NCI-H82 treated with DMSO at 0.1 percent for 48 hours (cell line): ENCODE measurements at regions not wholly inside any gene's neighbourhood (a gene's known extent, or its start where the extent isn't known, plus 50 kb on each side); places are given as distances from the start of the nearest gene placed in this dataset.

Experiments
- DNase-seq: peaks from one replicate; lab custom pipeline; 2025; ENCODE audit not compliant: unreplicated experiment; lab: John Stamatoyannopoulos, UW

DNA sequence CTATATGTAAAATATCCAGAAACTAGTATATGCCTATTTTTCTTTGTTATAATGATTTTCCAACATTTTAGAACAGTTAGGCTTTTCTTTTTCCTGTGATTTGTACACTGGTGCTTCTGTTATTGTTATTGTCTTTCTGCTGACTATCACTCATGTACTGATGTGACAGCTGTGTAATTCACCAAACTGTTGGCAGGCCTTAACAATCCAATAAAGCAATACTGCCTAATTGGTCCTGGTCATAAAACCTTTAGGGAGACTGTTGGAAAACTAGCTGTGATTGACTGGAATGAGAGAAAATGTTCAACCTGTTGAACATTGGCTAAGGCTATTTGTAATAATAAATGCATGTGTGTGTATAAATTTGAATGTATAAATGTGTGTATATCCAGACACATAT, 956.6 kb downstream of the REEP3 start:
- DNase-seq, result peak; percentile 24

DNA sequence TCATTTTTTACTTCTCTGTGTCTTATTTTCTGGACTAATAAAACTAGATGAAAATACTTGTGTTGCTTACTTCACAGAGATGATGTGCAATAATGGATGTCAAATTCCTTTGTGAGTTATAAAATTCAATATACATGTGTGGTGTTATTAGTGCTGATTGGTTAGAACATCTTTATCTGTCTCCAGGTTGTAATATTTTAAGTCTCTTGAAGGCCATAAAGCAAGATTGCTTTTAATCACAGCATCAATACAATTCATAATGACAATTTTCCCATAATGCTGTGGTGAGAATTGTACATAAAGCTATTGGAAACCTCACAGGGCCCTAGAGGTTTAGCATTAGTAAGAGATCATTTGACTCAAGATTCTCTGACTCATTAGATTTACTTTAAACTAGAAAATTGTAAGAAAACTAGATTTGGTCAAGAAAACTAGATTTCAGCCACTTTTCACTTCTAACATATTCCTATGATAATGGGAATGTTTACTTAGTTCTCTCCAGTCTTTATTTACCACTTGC, 963.7 kb downstream of the REEP3 start:
- no peak for DNase-seq

DNA sequence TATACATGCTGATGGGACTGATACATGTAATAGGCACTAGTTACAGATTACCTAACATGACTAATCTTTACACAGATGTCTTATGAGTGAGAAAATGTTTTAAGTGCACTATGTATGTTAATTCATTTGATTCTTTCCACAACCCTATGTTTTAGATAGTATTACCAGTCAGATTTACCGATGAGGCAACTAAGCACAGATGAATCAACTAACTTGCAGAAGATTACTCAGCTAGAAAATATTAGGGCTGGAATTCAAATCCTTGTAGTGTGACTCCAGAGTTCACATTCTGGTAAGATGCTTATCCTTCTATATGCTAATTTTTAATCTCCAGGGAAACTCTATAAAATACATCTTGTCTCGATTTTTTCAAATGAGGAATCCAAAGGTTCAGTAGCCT, 964.9 kb downstream of the REEP3 start:
- no peak for DNase-seq

DNA sequence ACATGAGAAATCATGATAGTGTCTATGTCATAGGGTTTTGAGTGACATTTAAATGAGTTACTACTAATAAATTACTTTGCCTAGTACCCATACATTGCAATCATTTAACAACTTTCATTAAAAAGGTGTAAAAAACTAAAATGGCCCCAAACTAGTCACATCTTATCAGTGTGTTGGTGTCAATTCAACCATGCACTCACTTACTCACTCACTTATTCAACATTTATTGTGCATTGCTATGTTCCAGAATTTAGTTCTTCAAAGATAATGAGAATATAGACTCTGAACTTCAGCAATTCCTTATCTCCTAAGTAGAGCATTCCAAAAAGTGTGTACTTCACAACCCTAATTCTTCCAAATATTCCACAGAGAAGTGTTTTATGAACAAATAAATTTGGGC, 965.7 kb downstream of the REEP3 start:
- no peak for DNase-seq

DNA sequence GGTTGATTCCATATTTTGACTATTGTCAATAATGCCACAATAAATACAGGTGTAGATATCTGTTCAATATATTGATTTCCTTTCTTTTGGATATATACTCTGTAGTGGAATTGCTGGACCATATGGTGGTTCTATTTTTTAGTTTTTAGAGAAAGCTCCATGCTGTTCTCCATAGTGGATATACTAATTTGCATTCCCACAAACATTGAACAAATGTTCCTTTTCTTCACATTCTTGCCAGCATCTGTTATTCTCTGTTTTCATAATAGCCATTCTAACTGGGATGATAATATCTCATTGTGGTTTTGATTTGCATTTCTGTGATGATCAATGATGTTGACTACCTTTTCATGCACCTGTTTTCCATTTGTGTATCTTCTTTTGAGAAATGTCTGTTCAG, 973.7 kb downstream of the REEP3 start:
- DNase-seq, result no peak

DNA sequence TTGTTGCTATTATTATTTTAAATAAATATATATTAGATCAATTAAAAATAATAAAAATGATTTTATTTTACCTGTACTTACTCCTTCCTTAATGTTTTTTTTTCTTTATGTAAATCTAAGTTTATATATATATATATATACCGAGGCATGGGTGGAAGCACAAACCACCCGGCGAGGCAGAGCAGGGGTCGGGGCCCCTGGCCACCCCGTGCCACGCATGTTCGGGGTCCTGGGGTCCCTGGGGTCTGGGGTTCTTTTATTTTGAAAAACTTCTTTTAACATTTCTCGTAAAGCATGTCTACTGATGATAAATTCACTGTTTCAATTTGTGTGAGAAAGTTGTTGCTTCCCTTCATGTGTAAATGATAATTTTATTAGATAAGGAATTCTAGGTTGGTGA, 976.1 kb downstream of the REEP3 start:
- DNase-seq, result no peak

DNA sequence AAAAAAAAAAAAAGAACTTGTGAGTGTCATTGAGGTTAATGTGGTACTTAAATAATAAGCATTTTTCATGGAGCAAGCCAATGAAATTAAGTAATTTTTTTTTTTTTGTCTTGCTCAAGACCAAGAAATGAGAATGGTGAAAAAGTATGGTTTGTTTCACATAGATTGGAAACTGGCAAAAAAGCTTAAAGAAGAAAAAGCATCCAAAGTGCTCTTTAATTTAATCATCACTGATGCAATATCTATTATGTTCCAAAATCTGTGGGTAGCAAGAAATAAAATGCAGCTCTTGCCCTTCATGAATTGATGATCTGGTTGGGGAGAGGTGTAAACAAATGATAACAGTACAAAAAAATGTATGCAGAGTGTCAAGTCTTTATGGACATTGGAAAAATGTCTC, 980.6 kb downstream of the REEP3 start:
- DNase-seq, result no peak

DNA sequence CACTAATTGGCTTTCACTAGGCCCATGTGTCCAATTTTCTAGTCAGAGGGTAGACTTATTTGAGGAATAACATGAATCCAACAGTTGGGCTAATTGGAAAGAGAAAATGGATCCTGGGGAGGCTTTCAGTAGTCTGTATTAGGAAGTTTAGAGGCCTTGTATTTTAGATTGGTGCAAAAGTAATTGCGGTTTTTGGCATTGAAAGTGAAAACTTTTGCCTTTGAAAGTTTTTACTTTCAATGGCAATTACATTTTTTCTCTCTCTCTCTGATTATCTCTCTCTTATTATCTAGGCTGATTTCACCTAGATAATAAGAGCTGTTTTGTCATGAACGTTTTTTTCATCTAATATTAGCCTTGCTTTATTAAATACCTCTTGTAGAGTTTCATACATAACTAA, 981.7 kb downstream of the REEP3 start:
- no peak for DNase-seq

DNA sequence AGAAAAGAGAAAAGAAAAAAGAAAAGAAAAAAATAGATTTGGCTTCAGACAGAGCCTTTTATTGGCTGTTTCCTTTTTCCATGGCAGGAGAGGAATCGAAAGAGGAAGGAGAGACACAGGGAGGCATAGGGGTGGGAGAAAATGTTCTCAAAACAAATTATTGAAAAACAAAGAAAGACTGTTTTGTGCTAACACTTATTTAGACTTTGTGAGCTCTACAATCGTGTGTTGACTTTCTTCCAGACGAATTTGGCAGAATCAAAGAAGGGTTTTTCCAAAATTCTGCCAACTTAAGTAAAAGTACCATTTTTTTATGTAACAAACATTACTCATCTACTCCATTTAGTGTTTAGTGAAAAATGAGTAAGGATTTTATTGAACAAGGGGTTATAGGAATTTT, 982.2 kb downstream of the REEP3 start:
- no peak for DNase-seq

DNA sequence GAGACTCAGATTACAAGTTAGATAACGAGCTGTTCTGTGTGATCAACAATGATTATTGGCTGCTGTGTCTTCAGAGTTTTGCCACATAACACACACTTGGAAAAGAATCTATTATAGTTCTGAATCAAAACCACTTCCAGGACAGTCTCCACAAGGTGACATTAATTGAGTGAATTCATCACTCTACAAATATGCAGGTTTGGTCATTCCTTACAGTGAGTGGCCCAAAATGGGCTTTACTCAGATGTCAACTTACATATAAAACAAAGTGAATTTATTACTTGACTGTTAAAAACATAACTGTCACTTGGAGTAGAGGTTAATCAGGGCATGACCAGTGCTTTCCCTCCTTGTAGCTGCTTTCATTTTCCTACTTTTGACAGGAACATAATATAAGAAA, 984.3 kb downstream of the REEP3 start:
- no peak for DNase-seq

DNA sequence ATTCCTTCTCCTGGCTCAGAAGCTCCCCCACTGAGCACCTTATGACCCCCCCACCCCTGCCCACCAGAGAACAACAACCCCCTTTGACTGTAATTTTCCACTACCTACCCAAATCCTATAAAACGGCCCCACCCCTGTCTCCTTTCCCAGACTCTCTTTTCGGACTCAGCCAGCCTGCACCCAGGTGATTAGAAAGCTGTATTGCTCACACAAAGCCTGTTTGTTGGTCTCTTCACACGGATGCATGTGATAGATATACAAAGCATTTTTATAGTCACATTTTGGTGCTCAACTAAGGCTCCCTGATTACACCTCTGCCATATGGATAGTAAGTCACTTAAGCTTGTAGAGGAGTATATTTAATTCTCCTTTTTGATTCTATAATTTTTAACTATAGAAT, 985.8 kb downstream of the REEP3 start:
- DNase-seq, result no peak

DNA sequence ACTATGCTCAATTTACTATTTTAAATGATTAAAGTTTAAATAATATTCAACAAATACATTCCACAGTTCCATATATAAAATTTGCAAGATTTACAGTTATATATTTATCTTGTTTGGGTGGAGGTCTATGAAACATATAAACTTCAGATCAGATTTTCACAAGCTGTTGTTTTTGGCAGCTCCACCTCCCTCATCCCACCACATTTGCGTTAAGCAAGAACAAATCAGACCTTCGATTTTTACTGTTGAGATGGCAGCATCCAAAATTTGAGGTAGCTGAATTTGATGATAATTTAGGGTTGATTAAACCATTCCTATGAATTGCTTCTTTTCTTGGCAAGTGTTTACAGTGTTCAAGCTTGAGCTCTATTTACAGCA, 986.4 kb downstream of the REEP3 start:
- DNase-seq, result no peak

DNA sequence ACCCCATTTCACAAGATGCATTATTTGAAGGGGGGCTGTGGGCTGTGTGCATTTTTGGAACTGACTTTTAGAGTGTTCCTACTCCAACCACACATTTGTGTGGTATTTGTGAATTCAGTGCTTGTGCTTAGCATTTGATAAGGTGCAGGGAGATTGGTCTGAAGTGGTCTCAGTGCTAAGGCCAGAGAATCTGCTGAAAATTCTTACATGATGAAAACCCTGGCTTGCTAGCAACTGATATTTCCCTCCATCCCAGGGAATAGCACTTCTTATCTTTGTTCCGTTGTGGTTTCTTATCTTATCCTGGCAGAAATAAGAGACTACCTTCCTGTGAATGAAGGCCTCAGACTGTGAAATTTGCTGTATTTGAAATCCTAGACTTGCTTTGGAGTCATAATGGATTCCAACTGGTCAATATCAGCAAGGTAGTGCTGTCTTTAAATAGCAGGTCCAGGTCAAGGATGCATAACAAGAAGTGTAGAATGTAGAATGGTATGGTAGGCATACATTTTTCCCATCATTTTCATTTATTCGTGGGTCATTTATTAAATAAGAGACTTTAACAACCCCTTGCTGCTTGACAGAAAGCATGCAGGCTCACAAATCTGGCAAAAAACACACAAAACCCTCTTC, 986.9 kb downstream of the REEP3 start:
- DNase-seq, result no peak

DNA sequence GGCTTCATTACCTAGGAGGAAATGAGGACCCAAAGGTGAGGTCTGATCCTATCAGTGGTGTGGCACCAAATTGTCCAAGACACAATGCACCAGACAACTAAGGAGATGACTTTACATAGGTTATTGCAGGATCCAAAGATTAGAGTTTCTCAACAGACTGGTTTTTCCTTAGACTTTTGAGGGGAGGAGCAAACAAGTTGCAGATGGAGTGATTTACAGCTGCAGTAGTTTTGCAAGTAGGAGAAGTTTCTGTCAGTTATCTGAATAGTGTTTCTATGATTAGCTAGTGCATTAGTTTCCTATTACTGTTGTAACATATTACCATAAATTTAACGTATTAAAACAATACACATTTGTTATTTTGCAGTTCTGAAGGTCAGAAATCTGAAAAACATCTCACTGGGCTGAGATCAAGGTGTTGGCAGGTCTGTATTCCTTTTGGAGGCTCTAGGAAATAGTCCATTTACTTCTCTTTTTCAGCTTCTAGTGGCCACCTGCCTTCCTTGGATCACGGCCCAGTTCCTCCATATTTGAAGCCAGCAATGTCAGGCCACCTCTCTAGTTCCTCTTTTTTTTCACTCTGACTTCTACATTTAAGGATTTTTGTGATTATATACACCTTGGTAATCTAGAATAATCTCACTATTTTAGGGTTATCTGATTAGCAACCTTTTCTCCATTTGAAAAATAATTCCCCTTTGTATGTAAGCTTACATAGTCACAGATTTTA, 994.9 kb downstream of the REEP3 start:
- no peak for DNase-seq

DNA sequence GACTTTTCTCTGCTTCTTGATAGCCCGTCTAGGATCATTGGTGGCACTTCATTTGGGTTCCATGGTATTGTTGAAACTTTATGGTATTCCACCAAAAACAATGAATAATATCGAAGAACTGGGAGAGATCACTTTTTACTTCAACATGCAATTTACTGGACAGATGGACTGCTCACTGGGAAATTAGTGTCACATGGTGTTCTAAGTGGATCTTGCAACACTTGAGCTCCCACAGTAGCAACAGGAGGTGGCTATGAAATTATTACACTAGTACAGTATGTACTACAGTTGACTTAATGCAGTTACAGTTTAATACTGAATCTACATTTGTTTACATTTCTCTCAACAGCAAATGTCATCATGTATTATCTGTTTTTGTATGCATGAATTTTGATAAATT, 997.3 kb downstream of the REEP3 start:
- DNase-seq, result peak; percentile 13

DNA sequence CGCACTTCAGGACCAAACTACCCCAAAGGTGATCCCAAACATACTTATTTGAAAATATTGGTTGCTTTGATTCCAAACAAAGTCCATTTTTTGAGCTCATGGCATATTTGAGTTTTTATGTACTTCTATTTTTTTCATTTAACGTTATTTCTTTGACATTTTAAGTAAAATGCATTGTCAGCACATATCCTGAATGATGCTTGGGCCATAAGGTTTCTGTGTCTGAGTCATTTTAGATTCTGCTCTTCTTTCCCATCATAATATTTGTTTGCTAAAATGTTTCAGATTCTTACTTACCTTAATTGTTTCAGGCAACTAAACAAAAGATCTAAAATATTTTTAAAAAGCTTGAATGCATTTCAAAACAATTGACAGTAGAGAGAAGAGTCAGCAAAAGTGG, 998.2 kb downstream of the REEP3 start:
- DNase-seq, result no peak

DNA sequence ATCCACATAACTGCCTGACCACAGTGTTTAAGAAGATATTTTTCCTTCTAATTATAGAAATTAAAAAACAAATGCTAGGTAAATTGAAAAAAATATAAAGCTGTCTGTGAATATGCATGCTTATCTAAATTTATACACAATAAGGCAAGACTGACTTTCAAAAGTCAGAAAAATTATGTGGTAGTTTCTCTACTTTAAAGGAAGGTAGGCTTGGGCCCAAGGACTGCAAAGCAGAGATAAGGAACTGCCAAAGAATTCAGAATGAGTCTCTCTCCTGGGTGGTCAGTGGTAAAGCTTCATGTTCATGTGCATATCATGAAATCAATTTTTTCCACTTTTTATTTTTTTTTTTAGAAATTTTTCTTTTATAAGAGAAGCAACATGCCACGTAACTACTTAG, 998.6 kb downstream of the REEP3 start:
- DNase-seq, result no peak

DNA sequence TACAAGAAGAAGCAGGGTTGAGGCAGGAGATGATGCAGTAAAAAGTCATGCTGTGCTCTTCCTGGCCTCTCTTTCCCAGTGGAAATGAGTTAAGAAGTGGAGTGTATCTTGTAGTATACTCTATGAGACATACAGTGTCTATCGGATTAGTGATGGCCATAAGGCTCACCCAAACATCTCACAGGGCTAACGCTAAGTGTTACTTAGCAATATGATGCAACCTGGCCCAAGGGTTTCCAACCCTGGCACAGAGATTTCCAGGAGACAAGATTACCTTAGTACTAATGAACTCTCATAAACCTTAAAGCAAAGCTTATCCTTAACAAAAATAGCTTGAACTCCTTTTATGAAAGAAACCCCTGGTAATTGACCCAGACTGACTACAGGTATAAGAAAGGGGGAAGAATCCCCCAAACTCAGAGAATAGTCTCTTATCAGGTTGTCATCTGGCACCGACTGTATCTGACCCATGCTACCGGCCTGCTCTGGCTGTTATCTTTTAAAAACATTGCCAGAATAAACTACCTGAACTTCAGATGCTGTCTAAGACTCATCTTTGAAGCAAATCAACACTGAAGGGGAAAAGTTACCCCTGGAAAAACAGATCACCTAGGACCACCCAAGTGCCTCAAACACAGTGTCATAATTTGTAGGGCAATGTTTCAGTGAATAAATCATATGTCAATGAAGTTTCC, 1002.0 kb downstream of the REEP3 start:
- DNase-seq, result peak; percentile 50

DNA sequence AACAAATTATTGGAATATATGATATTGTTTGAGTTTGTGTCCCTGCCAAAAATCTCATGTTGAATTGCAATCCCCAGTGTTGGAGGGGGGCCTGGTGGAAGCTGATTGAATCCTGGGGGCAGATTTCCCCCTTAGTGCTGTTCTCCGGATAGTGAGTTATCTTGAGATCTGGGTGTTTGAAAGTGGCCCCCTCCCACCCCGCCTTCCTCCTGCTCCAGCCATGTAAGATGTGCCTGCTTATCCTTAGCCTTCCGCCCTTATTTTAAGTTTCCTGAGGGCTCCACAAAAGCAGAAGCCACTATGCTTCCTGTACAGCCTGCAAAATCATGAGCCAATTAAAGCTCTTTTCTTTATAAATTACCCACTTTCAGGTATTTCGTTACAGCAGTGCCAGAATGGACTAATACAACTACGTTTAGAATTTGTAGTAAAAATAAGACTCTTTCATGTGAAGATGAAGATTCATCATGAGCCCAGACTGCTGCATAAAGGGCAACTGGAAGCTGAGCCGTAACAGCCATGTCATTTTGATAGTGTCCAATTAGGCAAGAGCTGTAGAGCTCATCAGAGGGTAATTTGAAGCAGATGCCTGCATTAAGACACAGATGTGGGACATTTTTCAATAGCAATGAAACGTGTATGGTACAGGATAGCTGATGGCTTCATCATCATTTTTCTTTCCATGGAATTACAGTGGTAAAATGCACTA, 1007.2 kb downstream of the REEP3 start:
- DNase-seq, result no peak

DNA sequence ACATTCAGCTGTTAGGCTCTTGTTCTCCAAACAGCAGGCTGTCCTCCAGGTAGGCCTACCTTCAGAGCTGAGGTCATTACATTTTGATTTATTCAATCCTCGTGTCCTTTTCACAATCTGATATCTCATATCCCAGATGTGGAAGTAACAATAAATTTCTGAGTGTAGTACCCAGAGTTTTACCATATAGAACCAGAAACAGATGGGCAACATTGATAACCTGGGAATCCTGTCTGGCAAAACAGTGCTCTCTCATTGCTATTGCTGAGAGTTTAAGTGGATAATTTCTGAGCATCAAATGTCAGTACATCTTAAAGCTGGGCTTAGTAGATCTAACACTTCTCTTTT, 1007.8 kb downstream of the REEP3 start:
- no peak for DNase-seq

DNA sequence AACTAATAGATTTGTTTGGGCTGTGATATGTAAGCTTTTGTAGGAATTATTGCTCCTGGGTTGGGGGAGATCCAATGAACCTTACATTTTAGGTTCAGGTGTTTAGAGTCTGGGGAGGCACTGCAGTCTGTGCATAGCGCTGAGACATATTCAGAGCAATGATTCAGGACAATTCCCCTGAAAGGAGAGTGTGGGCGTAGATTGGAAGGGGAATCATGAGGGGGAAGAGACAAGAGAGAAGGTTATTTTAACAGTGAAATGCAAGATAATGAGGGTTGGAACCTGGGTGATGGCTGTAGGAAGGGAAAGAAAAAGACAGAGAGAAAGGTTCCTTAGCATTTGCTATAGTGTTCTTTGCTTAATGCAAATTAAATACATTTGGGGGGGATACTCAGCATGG, 1013.4 kb downstream of the REEP3 start:
- no peak for DNase-seq
